HG03520 (cell line): ENCODE measurements at regions not wholly inside any gene's neighbourhood (a gene's known extent, or its start where the extent isn't known, plus 50 kb on each side); places are given as distances from the start of the nearest gene placed in this dataset.

Experiments
- ATAC-seq: cut with Tn5 transposase; IDR thresholded peaks from one replicate; pipeline ENCODE4 v1.9.1; 2021; ENCODE audit warnings: mild to moderate bottlenecking, moderate library complexity; ENCODE audit not compliant: unreplicated experiment

DNA sequence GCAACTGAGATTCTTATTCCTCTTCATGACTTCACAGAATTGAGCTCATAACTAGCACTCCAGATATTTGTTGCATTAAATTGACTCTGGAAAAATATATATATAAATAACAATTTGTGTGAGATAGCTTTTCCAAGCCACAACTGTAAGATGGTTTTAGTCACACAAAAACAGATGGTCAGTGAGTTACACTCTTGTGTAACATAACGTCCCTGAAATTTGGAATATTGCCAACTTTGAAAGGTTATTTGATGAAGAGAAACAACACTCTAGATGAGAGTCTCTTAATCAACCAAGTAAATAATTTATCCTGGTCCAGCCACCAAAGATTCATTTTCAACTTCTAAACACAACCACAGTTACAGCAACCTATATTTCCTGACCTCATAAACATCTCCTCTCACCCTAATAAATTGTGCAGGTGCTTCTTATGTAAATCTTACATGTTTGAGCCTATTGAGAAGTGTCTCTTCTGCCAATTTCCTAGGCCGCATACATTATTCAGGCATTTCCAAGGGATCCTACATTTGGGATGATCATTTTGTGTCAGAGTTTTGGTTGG lies 84.9 kb upstream of the ACP3 start:
- ATAC-seq: no peak

GRCh38 chr3:132236701-132237651 lies 80.2 kb upstream of the ACP3 start:
- ATAC-seq: peak; percentile 61

DNA sequence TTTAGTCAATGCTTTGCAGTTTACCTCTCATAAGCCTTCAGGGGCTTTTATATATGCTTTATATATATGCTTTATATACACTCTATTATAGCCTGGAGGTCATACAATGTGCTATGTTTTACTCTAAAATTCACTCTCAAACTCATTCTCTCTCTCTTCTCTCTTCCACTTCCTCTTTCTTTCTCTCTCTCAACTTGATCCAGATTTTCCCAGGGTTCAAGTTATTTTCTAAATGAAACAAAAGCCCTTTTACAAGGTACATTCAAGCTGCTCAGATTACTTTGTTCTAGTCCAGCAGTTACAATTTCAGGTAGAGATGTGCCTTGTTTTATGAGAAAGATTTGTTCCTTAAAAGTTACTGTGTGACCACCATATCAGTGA lies 79.6 kb upstream of the ACP3 start:
- no peak for ATAC-seq

- ATAC-seq: no peak
These were observed 77.6 kb upstream of the ACP3 start for GRCh38 chr3:132239587-132239986.

DNA sequence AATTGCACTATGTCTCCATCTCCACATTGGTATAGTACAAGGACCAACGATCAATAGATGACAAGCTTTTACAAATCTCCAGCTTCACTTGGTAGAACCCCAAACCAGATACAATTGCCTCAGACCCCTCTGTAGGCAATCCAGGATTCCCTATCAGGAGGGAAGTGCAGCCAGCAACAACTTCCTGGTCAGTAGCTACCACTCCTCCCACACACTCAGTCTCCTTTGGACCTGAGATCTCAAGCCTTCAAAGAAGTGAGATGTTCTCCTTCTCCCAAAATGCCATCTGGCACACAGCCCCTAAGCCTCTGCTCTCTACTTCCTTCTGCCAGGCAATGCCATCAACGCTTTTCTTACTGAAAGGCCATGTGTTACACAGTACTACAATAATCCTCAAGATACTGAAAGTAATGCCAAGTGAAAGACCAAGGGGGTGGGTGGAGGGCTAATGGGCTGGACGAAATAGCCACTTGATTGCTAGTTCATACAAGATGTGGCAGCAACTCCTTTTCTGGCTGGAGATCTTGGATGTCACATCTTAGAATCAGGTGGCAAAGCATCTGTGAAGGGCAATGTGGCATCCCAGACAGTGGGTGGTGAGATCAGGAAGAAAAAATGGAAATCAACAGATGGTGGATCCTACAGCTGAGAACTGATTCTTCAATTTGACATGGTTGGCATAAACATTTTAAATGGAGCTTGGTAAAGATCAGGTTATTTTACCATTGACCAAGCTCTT lies 75.3 kb upstream of the ACP3 start:
- no peak for ATAC-seq

GRCh38 chr3:132242790-132243189 lies 74.4 kb upstream of the ACP3 start:
- ATAC-seq: no peak

- no peak for ATAC-seq
These were observed 71.6 kb upstream of the ACP3 start for GRCh38 chr3:132245552-132246142.

DNA sequence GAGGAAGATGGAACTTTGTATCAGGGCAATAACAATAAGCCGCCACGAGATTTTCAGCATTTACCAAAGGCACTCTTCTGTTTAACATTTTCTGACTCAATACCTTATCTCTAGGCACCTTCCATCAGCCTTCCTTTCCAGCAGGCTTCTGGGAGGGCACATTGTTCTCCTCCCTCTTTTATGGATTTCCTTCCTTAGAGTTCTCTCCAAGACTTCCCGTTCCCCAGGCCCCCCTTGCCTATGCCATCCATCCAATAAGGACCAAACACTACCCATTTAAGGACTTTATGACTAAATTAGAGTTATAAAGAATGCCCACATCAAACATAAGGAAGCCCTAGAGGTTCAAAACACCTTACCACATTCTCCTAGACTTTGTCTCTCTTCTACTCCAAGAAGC lies 71.0 kb upstream of the ACP3 start:
- ATAC-seq: no peak

GRCh38 chr3:132247211-132247610 lies 70.0 kb upstream of the ACP3 start:
- no peak for ATAC-seq

DNA sequence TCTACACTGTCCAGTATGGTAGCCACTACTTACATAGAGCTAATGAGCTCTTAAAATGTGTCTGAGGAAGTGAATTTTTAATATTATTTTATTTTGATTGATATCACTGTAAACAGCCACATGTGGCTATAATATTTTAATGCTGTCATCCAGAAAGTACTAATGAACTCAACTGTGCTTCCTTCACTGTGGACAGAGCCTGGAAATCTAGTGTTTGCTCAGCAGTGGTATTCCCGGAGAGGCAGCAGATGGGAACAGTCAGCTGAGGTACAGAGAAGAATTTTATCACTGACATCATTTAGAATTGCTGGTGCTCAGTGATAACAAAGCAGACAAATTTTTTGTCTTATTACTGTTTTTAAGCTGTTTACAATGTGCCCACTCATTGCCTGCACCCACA lies 68.7 kb upstream of the ACP3 start:
- ATAC-seq: no peak

DNA sequence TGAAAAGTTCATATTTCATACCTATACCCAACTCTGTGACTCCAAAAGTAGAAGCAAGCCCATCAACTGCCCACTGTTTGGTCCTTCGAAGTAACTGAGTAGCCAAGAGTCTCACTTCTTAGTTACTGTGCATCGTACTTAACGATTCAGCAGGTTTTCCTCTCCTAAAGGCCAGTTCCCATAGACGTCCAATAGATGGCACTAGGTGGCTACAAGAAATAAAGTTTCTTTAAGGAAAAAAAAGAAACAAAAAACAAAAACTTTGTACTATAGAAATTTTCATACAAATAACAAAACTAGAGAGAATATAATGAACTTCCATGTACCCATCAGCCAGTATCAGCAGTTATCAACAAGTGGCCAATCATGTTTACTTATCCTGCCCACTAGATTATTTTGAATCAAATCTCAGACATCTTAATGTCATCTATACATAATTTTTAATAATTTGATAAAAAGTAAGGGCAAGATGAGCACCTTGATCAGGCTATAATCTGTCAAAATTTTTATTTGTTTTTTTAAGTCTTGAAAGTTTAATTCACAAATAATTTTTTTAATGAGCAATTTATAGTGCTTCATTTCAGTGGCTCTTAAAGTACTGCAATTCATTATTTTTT lies 63.8 kb upstream of the ACP3 start:
- no peak for ATAC-seq

GRCh38 chr3:132254076-132254755 lies 63.0 kb upstream of the ACP3 start:
- no peak for ATAC-seq

- ATAC-seq: no peak
These were observed 62.0 kb upstream of the ACP3 start for GRCh38 chr3:132255041-132255745.

GRCh38 chr3:132256989-132257388 lies 60.2 kb upstream of the ACP3 start:
- no peak for ATAC-seq

DNA sequence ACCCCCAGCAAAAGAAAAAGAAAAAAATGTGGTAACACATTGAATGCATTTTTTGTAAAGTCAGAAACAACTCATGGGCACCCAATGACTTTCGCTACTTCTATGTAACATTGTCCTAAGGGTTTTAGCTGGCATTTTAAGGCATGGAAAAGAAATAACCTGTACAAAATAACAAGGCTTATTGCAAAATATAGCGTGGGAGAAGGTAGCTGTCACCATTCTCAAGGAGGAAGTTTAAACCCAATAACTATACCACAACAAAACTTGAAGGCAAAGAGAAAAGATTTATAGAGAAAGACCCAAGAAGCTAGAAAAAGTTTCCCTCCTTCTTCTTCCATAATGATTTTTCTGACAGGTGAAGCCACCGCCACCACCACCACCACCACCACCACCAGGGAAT lies 55.7 kb upstream of the ACP3 start:
- no peak for ATAC-seq

GRCh38 chr3:132262305-132262704 lies 54.9 kb upstream of the ACP3 start:
- ATAC-seq: no peak

- ATAC-seq: no peak
These were observed 54.3 kb upstream of the ACP3 start for GRCh38 chr3:132262956-132263355.

GRCh38 chr3:132265028-132265427 lies 52.2 kb upstream of the ACP3 start:
- ATAC-seq: no peak

GRCh38 chr3:132265488-132265887 lies 51.7 kb upstream of the ACP3 start:
- no peak for ATAC-seq
